ENCODE measurements at regions not wholly inside any gene's neighbourhood (a gene's known extent, or its start where the extent isn't known, plus 50 kb on each side); places are given as distances from the start of the nearest gene placed in this dataset.

DNA sequence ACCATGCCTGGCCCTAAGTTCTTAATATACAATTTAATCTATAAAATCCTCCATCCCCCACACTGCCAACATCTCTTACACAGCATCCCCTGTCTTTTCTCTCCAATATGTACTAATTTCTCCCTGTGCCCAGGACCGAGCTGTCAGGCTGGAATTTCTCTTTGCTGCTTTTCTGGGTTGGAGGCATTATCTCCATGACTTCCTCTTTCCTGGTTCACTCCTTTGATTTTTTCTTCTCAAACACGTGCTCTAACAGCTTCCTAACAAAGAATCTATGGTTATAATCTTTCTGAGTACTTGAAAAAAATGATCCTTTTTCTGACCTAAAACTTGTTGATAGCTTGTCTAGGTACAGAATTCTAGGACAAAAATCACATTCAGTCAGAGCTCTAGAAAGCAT, 112.8 kb downstream of the C1D start:
- H3K4me1 Mint-ChIP-seq, result peaks cover 37% of the 10 kb centered on the region
- H3K27me3 Mint-ChIP-seq (ENCODE audit: low read depth, poor library complexity), result peaks cover 3% of the 10 kb centered on the region
- TF ChIP-seq, protein P1, sequence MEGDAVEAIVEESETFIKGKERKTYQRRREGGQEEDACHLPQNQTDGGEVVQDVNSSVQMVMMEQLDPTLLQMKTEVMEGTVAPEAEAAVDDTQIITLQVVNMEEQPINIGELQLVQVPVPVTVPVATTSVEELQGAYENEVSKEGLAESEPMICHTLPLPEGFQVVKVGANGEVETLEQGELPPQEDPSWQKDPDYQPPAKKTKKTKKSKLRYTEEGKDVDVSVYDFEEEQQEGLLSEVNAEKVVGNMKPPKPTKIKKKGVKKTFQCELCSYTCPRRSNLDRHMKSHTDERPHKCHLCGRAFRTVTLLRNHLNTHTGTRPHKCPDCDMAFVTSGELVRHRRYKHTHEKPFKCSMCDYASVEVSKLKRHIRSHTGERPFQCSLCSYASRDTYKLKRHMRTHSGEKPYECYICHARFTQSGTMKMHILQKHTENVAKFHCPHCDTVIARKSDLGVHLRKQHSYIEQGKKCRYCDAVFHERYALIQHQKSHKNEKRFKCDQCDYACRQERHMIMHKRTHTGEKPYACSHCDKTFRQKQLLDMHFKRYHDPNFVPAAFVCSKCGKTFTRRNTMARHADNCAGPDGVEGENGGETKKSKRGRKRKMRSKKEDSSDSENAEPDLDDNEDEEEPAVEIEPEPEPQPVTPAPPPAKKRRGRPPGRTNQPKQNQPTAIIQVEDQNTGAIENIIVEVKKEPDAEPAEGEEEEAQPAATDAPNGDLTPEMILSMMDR (IDR thresholded peaks at IDR 0.05), result no peak
- H3K9me3 Mint-ChIP-seq, result no peaks in the 10 kb centered on the region
- H3K4me3 Mint-ChIP-seq, result no peak overlapping the region
- no peaks in the 10 kb centered on the region for H3K36me3 Mint-ChIP-seq (ENCODE audit: low read depth)
- no peak overlapping the region for H3K27ac Mint-ChIP-seq
- DNase-seq, result no peak

DNA sequence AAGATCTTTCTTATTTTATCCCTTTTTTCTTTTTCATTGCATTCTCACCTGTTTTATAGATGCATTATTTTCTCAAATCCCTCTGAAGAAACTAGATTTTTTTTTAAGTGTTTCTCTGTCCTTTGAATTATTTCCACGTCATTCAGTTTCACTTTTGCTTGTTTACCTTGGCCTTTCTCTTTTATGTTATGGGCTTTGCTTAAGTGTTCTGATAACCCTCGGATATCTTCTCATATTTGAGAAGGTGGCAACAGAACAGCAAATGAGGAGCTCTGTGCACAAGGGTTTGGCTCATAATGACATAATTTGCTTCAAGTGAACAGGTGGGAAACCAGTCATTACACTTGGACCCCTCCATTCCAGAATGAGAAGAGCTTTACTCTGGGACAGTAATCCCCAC, 111.9 kb downstream of the C1D start:
- H3K4me3 Mint-ChIP-seq, result no peak overlapping the region
- no peaks in the 10 kb centered on the region for H3K36me3 Mint-ChIP-seq (ENCODE audit: low read depth)
- no peak overlapping the region for H3K27ac Mint-ChIP-seq
- H3K4me1 Mint-ChIP-seq, result peaks cover 31% of the 10 kb centered on the region
- TF ChIP-seq, protein P1 (IDR thresholded peaks at IDR 0.05), result no peak
- no peak for DNase-seq
- H3K9me3 Mint-ChIP-seq, result no peaks in the 10 kb centered on the region
- H3K27me3 Mint-ChIP-seq (ENCODE audit: low read depth, poor library complexity), result peaks cover 3% of the 10 kb centered on the region

DNA sequence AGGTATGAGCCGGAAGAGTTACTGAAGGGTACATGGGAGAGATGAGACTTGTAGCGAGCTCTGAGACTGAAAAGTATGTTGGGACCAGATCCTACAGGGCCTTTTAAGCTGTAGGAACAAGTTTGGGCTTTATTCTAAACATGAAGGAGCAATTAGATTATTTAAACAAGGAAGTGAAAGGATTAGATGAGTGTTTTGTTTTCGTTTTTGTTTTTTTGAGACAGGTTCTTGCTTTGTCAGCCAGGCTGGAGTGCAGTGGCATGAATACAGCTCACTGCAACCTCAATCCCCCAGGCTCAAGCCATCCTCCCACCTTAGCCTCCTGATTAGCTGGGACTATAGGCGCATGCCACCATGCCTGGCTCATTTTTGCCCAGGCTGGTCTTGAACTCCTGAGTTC, 110.7 kb downstream of the C1D start:
- Mint-ChIP-seq H3K27ac (no peak overlapping the region), H3K36me3 (ENCODE audit: low read depth) (no peaks in the 10 kb centered on the region), H3K4me1 (peaks cover 20% of the 10 kb centered on the region), H3K9me3 (no peaks in the 10 kb centered on the region), H3K27me3 (ENCODE audit: low read depth, poor library complexity) (peaks cover 4% of the 10 kb centered on the region), H3K4me3 (no peak overlapping the region)
- TF ChIP-seq, protein P1 (IDR thresholded peaks at IDR 0.05), result no peak
- no peak for DNase-seq

DNA sequence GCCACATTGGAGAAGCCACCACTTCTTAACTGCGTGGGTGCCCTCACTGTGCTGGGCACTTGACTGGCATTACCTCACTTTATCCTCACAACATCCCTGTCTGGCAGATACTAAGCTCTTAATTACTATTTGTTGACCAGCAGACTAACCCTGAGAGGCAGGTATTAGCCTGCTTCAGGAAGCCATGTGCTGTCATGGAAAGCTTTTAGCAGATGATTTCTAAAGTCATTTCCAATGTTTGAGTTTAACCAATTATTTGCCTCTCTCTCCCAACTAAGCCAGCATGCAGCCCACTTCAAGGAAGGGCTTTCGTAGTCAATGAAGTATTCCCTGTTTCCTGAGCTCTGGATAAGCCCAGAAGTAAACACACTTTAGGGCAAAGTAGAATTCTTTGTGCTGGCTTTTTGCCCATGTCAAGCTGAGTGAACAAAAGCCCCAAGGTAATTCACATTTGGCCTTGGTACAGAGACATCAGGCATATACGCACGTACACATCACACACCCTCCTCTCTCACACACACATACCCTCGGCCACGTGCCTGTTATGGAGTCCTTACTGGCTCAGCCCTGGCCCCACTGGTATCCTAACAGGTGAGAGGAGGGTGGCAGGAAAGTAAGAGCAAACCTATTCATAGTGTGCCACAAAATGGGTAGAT, 108.6 kb downstream of the C1D start:
- Mint-ChIP-seq H3K27me3 (ENCODE audit: low read depth, poor library complexity) (peaks cover 6% of the 10 kb centered on the region), H3K36me3 (ENCODE audit: low read depth) (no peaks in the 10 kb centered on the region), H3K27ac (no peak overlapping the region), H3K9me3 (peaks cover 7% of the 10 kb centered on the region), H3K4me3 (no peak overlapping the region), H3K4me1 (peaks cover 16% of the 10 kb centered on the region)
- DNase-seq, result no peak
- TF ChIP-seq, protein P1 (IDR thresholded peaks at IDR 0.05), result no peak

DNA sequence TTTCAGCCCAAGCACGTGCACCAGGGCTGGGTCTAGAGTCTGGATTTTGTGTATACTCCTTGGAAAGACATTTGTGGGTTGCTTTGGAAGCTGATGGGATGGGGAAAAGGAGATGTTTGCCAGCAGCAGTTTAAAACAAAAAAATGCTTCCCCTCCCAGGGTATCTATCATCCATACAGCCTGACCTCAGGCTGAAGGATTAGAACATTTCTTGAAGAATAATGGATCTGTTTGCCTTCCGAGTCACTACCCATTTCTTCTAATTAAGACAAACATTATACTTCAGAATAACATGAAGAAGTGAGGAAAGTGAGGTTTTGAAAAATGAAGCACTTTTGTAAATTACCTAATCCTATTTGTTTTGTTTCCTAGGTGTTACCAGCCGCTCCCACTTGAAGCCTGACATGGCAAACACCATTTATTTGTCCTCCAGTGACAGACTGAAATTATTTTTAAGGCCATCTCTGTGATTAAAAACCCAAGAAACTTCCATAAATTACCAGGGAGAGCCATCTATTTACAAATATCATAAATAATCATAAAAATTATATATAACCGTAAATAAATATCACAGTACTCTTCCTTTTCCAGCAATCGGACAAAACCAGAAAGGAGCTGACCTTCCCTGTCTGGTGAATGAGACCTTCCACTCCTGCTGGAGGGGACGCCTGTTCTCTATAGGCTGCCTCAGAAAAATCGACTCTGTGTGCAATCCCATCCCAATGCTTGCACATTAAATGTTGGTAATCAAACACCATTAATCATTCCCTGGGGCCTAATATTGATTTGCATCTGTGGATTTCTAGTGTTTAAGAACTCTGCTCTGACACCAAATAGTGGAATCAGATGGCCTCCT, 106.8 kb downstream of the C1D start:
- Mint-ChIP-seq H3K9me3 (peaks cover 19% of the 10 kb centered on the region), H3K27me3 (ENCODE audit: low read depth, poor library complexity) (peaks cover 10% of the 10 kb centered on the region), H3K4me1 (peaks cover 10% of the 10 kb centered on the region), H3K36me3 (ENCODE audit: low read depth) (peaks cover 2% of the 10 kb centered on the region), H3K27ac (no peak overlapping the region), H3K4me3 (no peak overlapping the region)
- TF ChIP-seq, protein P1 (IDR thresholded peaks at IDR 0.05), result no peak
- no peak for DNase-seq

All from nephron progenitor cell (in vitro differentiated cells).